GM12874 (cell line): ENCODE measurements at regions not wholly inside any gene's neighbourhood (a gene's known extent, or its start where the extent isn't known, plus 50 kb on each side); places are given as distances from the start of the nearest gene placed in this dataset.

ENCODE experiments used
- CTCF ChIP-seq: IDR thresholded peaks from 2 replicates; pipeline ENCODE4 v1.5.1; 2011; ENCODE audit warnings: low read depth, mild to moderate bottlenecking, control low read depth, low read length, moderate library complexity; ENCODE audit not compliant: insufficient read depth

GRCh38 chr1:209416716-209417115, 166.8 kb upstream of the CAMK1G start:
- no peak for TF ChIP-seq CTCF

- TF ChIP-seq CTCF = no peak
Observed at GRCh38 chr1:209417761-209418160, 165.8 kb upstream of the CAMK1G start.

GRCh38 chr1:209420276-209420675, 163.2 kb upstream of the CAMK1G start:
- no peak for TF ChIP-seq CTCF

- no peak for TF ChIP-seq CTCF
Observed at GRCh38 chr1:209421186-209421585, 162.3 kb upstream of the CAMK1G start.

GRCh38 chr1:209421978-209422680, 161.4 kb upstream of the CAMK1G start:
- TF ChIP-seq CTCF = no peak

GRCh38 chr1:209425959-209426358, 157.6 kb upstream of the CAMK1G start:
- no peak for TF ChIP-seq CTCF

- no peak for TF ChIP-seq CTCF
Observed at GRCh38 chr1:209427277-209427676, 156.2 kb upstream of the CAMK1G start.

- no peak for TF ChIP-seq CTCF
Observed at GRCh38 chr1:209427811-209428210, 155.7 kb upstream of the CAMK1G start.
